ENCODE measurements at regions not wholly inside any gene's neighbourhood (a gene's known extent, or its start where the extent isn't known, plus 50 kb on each side); places are given as distances from the start of the nearest gene placed in this dataset.

- Histone ChIP-seq H3K14ac (ENCODE audit: insufficient read length) (no peak overlapping the region), H2BK5ac (ENCODE audit: low read depth, low read length) (no peak overlapping the region), H2BK15ac (ENCODE audit: low read length) (no peak overlapping the region), H3K9me3 (ENCODE audit: insufficient read depth in 2 of 2, low read depth in 1 of 2, low read length in 1 of 2) (no peaks in the 10 kb centered on the region; a peak in 1 of 4 replicates), H2BK20ac (ENCODE audit: low read length) (no peak overlapping the region), H3K56ac (replicated peaks; ENCODE audit: insufficient read length, low read depth, low read length) (no peak overlapping the region), H3K36me3 (ENCODE audit: control insufficient read depth in 2 of 4, insufficient read depth in 4 of 4, low read length in 3 of 4) (no peaks in the 10 kb centered on the region), H3K4me1 (replicated peaks in 1 of 4; ENCODE audit: control insufficient read depth in 3 of 4, insufficient read depth in 4 of 4, low read length in 3 of 4) (peaks cover 0 to 8% (median 3%) of the 10 kb centered on the region in 4 experiments; a peak in 3 of 7 replicates), H4K8ac (ENCODE audit: extremely low read depth, insufficient read depth, low read length) (no peak overlapping the region), H3K23me2 (ENCODE audit: low read depth, low read length) (no peaks in the 10 kb centered on the region), H3K4ac (replicated peaks; ENCODE audit: insufficient read length, low read depth, low read length) (no peak overlapping the region), H3K27me3 (replicated peaks in 1 of 4; ENCODE audit: control insufficient read depth in 3 of 4, extremely low read depth in 1 of 4, insufficient read depth in 3 of 4, low read length in 3 of 4) (no peaks in the 10 kb centered on the region), H4K20me1 (replicated peaks in 1 of 2; ENCODE audit: control insufficient read depth in 1 of 2, insufficient read depth in 2 of 2, low read length in 2 of 2) (no peaks in the 10 kb centered on the region), H2AFZ (ENCODE audit: low read length) (no peak overlapping the region), H2BK12ac (ENCODE audit: low read depth, low read length) (no peak overlapping the region), H3K9ac (replicated peaks in 1 of 4; ENCODE audit: extremely low read depth in 1 of 4, low read depth in 3 of 4, low read length in 3 of 4) (no peak overlapping the region), H3K18ac (ENCODE audit: extremely low read depth, low read length) (no peak overlapping the region), H3K27ac (ENCODE audit: low read depth, low read length) (no peak overlapping the region), H4K5ac (ENCODE audit: insufficient read length, low read depth, low read length) (no peak overlapping the region), H3K23ac (ENCODE audit: insufficient read length) (no peak overlapping the region), H3K79me1 (ENCODE audit: low read depth, low read length) (no peaks in the 10 kb centered on the region), H3K79me2 (ENCODE audit: control insufficient read depth in 1 of 2, insufficient read depth in 2 of 2, low read length in 2 of 2) (no peaks in the 10 kb centered on the region), H2BK120ac (replicated peaks; ENCODE audit: low read depth, low read length) (no peak overlapping the region), H3K4me3 (ENCODE audit: extremely low read depth in 1 of 4, insufficient read depth in 2 of 4, low read depth in 3 of 4, low read length in 4 of 4) (peak overlapping the region in 1 of 4 experiments; percentile 22; a peak in 1 of 8 replicates), H4K91ac (replicated peaks; ENCODE audit: insufficient read length, low read length) (no peak overlapping the region), H2AK5ac (ENCODE audit: low read depth, low read length) (no peak overlapping the region), H3K4me2 (ENCODE audit: insufficient read depth in 1 of 2, low read depth in 2 of 2, low read length in 2 of 2) (peak overlapping the region in 1 of 2 experiments; percentile 32; a peak in 1 of 4 replicates)
- DNase-seq (ENCODE audit: low read depth in 1 of 2, low spot score in 2 of 2), result peak in 1 of 2 experiments; percentile 9
- peak; percentile 55 for FAIRE-seq
- POLR2A ChIA-PET (ENCODE audit: partially characterized antibody), result no interaction called here
- CTCF ChIA-PET (ENCODE audit: partially characterized antibody), result no interaction called here
- TF ChIP-seq SRF (IDR thresholded peaks at IDR 0.05; ENCODE audit: low read depth, low read length) (no peak), HDAC6 (IDR thresholded peaks at IDR 0.05; ENCODE audit: low read depth, low read length) (no peak)
Observed at GRCh38 chr10:20698837-20699236, 198.3 kb downstream of the NEBL start.

Data from H1 (cell line).